T-helper 1 cell (primary cell): ENCODE measurements at regions not wholly inside any gene's neighbourhood (a gene's known extent, or its start where the extent isn't known, plus 50 kb on each side); places are given as distances from the start of the nearest gene placed in this dataset.

Source experiments
- DNase-seq, 5 donors: peaks; one replicate each; pipeline ENCODE4 v3.0.0-alpha.2; 2012 to 2020

- DNase-seq: no peak
Measured at GRCh38 chr7:22586101-22586785, 86.3 kb upstream of the STEAP1B start.

GRCh38 chr7:22584179-22584578, 84.2 kb upstream of the STEAP1B start:
- no peak for DNase-seq

- no peak for DNase-seq
Measured at GRCh38 chr7:22582863-22583622, 83.1 kb upstream of the STEAP1B start.

GRCh38 chr7:22581099-22581498, 81.1 kb upstream of the STEAP1B start:
- DNase-seq: no peak

- no peak for DNase-seq
Measured at GRCh38 chr7:22579961-22580360, 80.0 kb upstream of the STEAP1B start.

- no peak for DNase-seq
Measured at GRCh38 chr7:22578007-22578733, 78.2 kb upstream of the STEAP1B start.

GRCh38 chr7:22577470-22578001, 77.5 kb upstream of the STEAP1B start:
- DNase-seq: no peak

- DNase-seq: no peak
Measured at GRCh38 chr7:22576612-22577469, 76.9 kb upstream of the STEAP1B start.

- DNase-seq: no peak
Measured at GRCh38 chr7:22574754-22575520, 74.9 kb upstream of the STEAP1B start.

- DNase-seq: no peak
Measured at GRCh38 chr7:22572937-22573336, 72.9 kb upstream of the STEAP1B start.

GRCh38 chr7:22572292-22572691, 72.3 kb upstream of the STEAP1B start:
- DNase-seq: no peak

GRCh38 chr7:22571766-22572165, 71.8 kb upstream of the STEAP1B start:
- no peak for DNase-seq

GRCh38 chr7:22569586-22570321, 69.8 kb upstream of the STEAP1B start:
- no peak for DNase-seq

- DNase-seq: no peak
Measured at GRCh38 chr7:22566592-22566991, 66.6 kb upstream of the STEAP1B start.

GRCh38 chr7:22566176-22566575, 66.2 kb upstream of the STEAP1B start:
- DNase-seq: no peak

- DNase-seq: no peak
Measured at GRCh38 chr7:22565315-22565811, 65.4 kb upstream of the STEAP1B start.

- DNase-seq: peak in 1 of 5 donors; percentile 23
Measured at GRCh38 chr7:22564511-22565045, 64.6 kb upstream of the STEAP1B start.

GRCh38 chr7:22563621-22564241, 63.7 kb upstream of the STEAP1B start:
- DNase-seq: peak in 1 of 5 donors; percentile 73

- peak in 1 of 5 donors; percentile 50 for DNase-seq
Measured at GRCh38 chr7:22563032-22563501, 63.1 kb upstream of the STEAP1B start.
